ENCODE measurements at regions not wholly inside any gene's neighbourhood (a gene's known extent, or its start where the extent isn't known, plus 50 kb on each side); places are given as distances from the start of the nearest gene placed in this dataset.

GRCh38 chr22:49513358-49513851, 314.3 kb downstream of the BRD1 start:
- TF ChIP-seq POLR2A (IDR thresholded peaks at IDR 0.05; ENCODE audit: extremely low read depth, insufficient read length): no peak
- TF ChIP-seq, protein P1, sequence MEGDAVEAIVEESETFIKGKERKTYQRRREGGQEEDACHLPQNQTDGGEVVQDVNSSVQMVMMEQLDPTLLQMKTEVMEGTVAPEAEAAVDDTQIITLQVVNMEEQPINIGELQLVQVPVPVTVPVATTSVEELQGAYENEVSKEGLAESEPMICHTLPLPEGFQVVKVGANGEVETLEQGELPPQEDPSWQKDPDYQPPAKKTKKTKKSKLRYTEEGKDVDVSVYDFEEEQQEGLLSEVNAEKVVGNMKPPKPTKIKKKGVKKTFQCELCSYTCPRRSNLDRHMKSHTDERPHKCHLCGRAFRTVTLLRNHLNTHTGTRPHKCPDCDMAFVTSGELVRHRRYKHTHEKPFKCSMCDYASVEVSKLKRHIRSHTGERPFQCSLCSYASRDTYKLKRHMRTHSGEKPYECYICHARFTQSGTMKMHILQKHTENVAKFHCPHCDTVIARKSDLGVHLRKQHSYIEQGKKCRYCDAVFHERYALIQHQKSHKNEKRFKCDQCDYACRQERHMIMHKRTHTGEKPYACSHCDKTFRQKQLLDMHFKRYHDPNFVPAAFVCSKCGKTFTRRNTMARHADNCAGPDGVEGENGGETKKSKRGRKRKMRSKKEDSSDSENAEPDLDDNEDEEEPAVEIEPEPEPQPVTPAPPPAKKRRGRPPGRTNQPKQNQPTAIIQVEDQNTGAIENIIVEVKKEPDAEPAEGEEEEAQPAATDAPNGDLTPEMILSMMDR (IDR thresholded peaks at IDR 0.05; ENCODE audit: low read depth, low read length): no peak
- TF ChIP-seq, protein P2, sequence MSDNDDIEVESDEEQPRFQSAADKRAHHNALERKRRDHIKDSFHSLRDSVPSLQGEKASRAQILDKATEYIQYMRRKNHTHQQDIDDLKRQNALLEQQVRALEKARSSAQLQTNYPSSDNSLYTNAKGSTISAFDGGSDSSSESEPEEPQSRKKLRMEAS (IDR thresholded peaks at IDR 0.05; ENCODE audit: low read depth, low read length): no peak

All from NB4 (cell line).